ENCODE measurements at regions not wholly inside any gene's neighbourhood (a gene's known extent, or its start where the extent isn't known, plus 50 kb on each side); places are given as distances from the start of the nearest gene placed in this dataset.
"Not testable (repeated sequence)": the region's sequence is repeated elsewhere in the genome, so short reads cannot be mapped to it uniquely, and the experiment has no call there.

- not testable (repeated sequence) for DNase-seq
Measured at GRCh38 chr10:9273126-9273833, 1218.8 kb downstream of the GATA3 start.

DNA sequence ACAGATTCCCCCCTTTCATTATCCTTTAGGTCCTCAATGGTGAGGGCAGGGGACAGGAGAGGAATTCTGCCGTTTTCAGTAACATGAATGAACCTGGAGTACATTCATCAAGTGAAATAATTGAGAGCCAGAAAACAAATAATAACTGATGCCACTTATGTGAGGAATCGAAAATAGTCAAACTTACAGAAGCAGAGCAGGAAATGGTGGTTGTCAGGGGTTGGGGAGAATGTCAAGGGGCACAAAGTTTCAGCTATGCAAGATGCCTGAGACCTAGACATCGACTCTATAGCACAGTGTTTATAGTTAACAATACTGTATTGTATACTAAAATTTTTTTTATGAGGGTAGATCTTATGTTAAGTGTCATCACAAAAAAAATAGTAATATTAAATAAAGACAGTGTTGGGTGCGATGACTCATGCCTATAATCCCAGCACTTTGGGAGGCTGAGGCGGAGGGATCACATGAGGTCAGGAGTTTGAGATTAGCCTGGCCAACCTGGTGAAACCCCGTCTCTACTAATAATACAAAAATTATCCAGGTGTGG, 1219.8 kb downstream of the GATA3 start:
- no peak for DNase-seq

- no peak for DNase-seq
Measured at GRCh38 chr10:9275861-9276260, 1221.4 kb downstream of the GATA3 start.

DNA sequence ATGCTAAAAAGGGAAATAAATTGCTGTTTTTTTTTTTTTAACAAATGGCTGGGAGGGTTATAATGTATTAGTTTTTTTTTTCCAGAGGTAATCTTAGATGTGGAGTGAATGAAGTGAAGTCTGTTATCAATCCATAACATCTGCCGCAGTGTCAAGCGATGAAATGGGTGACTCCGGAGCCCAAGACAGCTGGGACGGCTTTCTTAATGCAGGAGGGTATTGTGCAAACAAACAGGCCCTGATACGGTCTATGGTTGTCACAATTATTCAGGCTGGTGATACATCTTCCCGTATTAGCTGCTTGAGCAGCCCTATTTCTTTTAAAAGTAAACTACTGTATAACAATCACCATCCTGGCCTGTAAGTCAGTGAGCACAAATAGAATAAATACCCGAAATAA, 1231.2 kb downstream of the GATA3 start:
- no peak for DNase-seq

- no peak for DNase-seq
Measured at GRCh38 chr10:9289811-9290210, 1235.3 kb downstream of the GATA3 start.

- no peak for DNase-seq
Measured at GRCh38 chr10:9291081-9291480, 1236.6 kb downstream of the GATA3 start.

DNA sequence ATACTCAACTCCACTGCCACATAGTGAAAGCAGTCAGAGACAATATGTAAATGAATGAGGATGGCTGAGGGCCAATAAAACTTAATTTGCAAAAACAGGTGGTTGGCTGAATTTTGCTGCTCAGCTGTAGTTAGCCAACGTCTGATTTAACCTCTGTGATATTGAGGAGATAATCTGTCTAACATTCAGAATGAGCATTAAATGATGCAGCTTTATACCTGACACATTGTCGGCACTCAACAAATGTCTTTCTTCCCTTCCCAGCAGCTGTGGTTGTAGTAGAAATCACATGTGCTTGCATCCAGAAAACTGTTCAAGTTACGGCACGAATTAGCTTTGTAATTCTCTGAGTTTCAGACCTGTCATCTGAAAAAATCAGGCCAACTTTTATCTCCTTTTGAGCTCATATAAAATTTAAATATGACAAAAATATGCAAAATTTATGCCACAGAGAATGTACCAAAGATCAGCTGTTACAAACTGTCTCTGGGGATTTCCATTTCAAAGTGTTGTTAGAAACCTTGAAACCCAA, 1239.7 kb downstream of the GATA3 start:
- DNase-seq, result no peak

- no peak for DNase-seq
Measured at GRCh38 chr10:9294865-9295264, 1240.4 kb downstream of the GATA3 start.

GRCh38 chr10:9296190-9296589, 1241.7 kb downstream of the GATA3 start:
- DNase-seq, result no peak

- no peak for DNase-seq
Measured at GRCh38 chr10:9297580-9297979, 1243.1 kb downstream of the GATA3 start.

GRCh38 chr10:9299966-9300365, 1245.5 kb downstream of the GATA3 start:
- no peak for DNase-seq

DNA sequence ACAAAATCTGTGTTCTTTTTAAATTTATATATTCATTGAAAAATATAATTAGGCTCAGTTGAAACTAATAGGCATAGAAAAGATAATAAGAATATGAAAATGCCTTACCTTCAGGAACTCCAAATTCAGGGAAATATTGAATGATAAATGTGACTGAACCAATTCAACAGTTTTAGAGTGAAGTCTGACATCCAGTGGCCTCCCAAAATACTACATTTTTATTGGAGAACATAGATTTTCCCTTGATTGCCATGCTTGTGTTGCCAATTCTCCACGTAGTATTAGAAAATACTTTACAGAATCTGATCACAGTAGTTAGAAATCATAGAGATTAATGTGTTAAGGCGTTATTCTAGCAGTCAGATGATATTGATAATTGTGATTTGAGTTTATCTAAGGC, 1246.7 kb downstream of the GATA3 start:
- no peak for DNase-seq

DNA sequence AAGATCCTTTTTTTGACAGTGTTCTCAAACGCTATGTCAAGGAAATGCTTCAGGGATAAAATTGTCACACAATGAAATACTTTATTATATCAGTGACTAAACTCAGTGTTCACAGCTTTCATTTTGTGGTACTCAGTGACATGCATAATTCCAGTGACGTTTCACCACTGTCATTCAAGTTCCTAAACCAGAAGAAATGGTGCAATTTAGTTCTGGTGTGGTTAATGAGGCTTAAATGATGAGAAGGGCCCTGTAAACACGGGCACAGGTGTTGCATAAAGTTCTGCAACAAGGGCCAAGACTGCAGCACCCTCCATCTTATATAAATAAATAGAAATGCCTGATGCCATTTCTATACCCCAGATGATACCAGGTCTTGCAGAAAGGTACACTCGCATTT, 1247.1 kb downstream of the GATA3 start:
- no peak for DNase-seq

DNA sequence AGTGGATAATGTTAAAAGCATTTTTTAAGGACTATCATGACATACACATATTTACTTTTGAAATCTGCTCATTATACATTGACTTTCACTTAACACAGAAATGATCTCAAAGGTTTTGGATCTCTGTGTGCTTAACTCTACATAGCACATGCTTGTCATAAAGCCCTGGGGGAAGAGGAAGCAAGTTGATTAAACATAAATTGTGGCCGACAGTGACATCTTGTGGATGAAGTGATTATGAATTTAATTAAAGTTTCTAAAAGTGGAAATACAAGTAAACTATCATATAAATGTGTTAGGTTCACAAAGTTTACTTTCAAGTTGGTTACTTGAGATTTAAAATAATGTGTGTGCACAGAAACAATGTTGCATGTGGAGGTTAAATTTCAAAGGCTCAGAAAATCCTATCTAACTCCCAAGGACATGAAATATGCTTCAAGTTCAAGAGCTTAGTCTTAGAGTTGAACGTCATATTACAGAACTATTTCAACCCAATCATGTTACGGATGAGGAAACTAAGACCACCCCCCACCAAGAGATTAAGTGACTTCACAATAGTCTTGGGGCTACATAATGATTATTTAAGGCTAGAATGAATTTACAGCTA, 1247.8 kb downstream of the GATA3 start:
- no peak for DNase-seq

DNA sequence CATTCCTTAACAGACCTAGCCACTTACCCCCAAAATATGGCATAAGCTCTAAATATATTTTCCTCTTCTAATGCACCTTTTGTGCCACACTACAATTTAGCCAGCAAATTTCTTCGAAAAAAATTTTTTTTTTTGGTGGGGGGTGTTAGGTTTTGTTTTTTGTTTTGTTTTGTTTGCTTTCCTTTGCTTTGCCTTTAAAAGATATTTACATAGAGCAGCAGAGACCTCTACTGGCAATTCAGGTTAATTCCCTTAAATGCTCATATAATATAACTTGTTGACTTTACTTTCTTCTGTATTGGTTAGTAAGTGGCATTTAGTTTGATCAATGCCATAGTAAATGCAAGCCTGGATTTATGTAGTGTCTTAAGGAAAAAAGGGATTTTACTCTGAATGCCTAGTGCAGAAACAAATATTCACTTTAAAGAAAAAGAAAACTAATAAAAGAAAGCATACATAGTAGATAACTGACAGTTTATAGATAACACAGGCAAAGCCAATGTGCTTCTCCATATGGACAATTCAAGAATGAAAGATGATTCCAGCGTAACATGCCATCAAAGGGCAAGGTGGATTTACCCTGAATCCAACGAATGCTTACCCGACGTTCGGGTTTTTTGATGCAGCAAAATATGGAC, 1250.6 kb downstream of the GATA3 start:
- DNase-seq, result no peak

DNA sequence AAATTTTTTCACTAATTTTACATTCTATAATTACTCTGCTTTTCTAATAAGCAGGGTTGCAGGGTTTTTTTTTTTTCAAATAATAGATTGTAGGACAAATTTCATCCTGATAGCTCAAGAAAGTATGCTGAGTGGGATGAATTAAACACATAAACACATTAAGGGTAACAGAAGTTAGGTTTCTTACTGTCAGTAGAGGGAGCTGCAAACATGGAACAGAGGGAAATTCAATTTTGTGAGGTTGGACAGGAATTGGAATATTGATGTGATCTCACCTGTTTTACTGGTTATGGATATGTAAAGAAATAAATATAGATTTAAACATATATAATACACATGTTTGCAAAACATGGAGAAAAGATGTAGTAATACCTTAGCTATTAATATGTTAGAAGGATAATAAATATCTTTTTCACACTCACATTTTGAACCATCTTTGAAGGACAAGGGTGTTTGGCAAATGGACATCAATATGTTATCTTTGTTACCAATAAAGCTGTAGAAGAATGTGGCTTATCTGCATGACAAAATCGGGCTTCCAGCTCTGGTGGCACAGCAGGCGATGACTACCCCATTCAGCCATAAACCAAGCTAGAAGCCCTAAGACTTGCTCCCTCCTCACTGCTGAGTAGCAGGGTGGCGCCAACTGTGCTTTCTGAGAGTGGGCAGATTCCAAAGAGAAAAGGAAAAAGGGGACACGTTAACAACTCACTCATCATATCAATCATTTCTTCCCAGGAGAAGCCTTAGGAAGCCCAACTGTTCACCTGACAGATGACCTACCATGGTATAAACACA, 1257.4 kb downstream of the GATA3 start:
- no peak for DNase-seq

DNA sequence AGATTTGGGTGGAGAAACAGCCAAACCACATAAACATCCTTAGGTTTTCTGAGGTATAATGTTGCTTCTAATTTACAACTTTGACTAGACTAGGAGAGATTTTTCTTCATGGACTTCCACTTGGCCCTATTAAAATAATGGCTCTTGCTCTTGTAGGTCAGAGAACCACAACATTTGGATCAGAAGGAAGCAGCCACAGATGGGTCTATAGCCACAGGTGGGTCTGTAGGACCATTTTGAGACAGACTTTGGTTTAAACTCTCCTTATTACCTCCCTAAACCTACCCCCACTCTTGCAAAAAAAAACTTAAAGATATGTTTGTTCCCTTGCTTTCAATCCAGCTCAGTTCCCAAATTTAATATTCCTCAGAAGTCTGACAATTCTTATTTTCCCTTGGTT, 1260.8 kb downstream of the GATA3 start:
- DNase-seq, result no peak

DNA sequence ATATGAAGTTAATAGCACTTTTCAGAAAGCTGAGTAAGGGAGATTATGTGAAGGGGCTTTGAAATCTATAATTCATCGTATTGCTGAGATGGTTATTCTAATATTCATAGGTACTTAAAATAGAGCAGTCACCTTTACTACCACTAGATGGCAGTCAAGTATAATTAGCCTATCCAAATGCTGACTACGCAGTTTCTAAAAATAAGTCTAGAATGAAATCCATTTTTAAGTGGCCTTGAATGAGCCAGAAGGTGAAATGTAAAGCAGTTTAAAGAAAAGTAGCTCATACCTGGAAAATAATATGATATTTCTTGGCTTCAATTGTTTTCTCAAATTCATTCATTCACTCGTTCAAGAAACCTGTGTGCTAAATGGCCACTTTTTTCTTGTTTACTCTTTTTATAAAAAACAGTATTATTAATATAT, 1277.1 kb downstream of the GATA3 start:
- DNase-seq, result no peak

DNA sequence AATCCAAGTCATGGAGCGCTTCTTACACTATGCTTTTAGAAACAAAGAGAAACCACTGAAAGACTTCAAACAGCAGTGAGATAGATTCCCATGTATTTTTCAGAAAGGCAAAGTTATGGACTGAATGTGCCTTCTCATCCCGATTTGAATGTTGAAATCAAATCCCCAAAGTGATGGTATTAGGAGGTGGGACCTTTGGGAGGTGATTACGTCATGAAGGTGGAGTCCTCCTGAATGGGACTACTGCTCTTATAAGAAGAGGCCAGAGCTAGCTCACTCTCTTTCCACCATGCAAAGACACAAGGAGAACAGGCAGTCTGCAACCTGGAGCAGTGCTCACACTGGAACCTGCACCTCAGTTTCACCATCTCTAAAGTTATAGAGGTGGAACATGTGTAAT, 1279.8 kb downstream of the GATA3 start:
- no peak for DNase-seq

DNA sequence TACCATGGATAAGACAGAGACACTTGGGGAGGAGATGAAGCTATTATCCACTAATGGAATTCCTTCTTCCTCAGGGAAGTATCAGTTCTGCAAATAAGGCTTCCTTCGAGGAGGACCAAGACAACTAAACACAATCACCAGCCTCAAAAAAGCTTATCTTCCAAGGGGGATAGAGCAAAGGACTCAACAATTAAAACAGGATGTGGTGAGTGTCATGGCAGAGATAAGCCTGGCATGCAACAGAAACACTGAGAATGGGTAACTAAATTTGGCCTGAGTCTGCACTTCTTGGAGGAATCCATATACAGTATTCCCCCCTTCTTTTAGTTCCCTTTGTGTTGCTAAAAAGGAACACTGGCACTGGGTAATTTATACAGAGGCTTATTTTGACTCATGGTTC, 1285.2 kb downstream of the GATA3 start:
- no peak for DNase-seq

DNA sequence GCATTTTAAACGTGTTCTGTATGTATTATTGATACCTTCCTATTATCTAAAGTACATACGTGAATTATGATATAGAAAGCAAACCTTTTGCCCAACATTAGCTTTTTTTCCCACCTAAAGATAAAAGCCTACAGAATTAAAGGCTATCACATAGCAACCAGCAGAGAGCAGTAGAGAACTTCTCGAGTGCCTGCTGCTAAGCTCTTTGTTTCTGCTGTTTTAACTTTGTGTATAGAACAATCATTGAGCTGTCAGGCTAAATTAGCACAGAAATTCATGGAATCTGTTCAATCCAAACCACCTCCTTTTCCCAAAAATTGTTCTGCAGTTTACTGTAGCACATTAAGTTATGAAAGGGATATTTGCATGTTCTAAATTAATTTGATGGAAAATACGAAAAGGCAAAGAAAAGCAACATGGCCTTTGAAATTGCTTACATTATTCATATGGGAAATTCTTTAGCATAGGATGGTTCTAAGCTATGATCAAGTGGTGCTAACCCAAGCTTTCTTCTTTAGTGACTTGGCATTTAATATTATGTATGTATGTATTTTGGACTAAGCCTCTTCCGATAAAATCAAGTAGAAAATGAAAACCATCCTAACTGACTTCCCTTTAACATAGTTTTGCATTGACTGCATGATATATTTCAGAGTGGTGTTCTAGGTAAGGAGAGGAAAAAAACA, 1288.5 kb downstream of the GATA3 start:
- DNase-seq, result no peak

DNA sequence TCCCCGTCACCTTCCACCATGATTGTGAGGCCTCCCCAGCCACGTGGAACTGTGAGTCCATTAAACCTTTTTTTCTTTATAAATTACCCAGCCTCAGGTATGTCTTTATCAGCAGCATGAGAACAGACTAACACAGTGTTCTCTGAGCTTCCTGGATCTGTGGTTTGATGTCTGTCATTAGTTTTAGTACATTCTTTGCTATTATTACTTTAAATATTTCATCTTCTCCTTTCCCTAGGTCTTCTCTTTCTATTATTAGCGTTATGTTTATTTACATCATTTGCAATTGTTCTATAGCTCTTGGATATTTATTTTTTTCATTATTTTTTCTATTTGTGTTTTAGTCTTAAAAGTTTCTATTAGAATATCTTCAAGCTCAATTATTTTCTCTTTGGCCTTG, 1293.4 kb downstream of the GATA3 start:
- not testable (repeated sequence) for DNase-seq

All from CD4-positive, alpha-beta T cell treated with Interleukin-15 for 1 hour (primary cell).